Heart right ventricle (tissue), 16 donors: ENCODE measurements at regions not wholly inside any gene's neighbourhood (a gene's known extent, or its start where the extent isn't known, plus 50 kb on each side); places are given as distances from the start of the nearest gene placed in this dataset.

ENCODE experiments used
- ATAC-seq, 8 donors: fragments of 200-7000 bp; cut with Tn5 transposase; one replicate each; pipeline ENCODE4 v1.9.1; 2020; ENCODE audit warnings: mild to moderate bottlenecking in 8 of 8, moderate library complexity in 8 of 8, moderate number of reproducible peaks in 1 of 8
- DNase-seq, 2 donors: peaks; one replicate each; pipeline ENCODE4 v3.0.0-alpha.2; 2020
- H3K27ac ChIP-seq, 10 donors: fragments of 200-600 bp; sonication (generic) in 2 of 10; one replicate each; pipeline versions ENCODE4 v1.5.0 to v1.8.0; 2020 to 2022; ENCODE audit warnings: mild to moderate bottlenecking in 3 of 10
- H3K27me3 ChIP-seq, 7 donors: fragments of 200-600 bp; one replicate each; pipeline ENCODE4 v1.8.0; 2021 to 2022; ENCODE audit warnings: mild to moderate bottlenecking in 2 of 7
- H3K36me3 ChIP-seq, 9 donors: fragments of 200-600 bp; sonication (generic) in 1 of 9; one replicate each; pipeline versions ENCODE4 v1.5.0 to v1.8.0; 2020 to 2022; ENCODE audit warnings: mild to moderate bottlenecking in 2 of 9
- H3K4me1 ChIP-seq, 9 donors: fragments of 200-600 bp; sonication (generic) in 1 of 9; one replicate each; pipeline versions ENCODE4 v1.5.0 to v1.8.0; 2020 to 2022; ENCODE audit warnings: mild to moderate bottlenecking in 4 of 9
- H3K4me3 ChIP-seq, 10 donors: fragments of 200-600 bp; sonication (generic) in 2 of 10; one replicate each; pipeline versions ENCODE4 v1.5.0 to v1.8.0; 2020 to 2022; ENCODE audit warnings: mild to moderate bottlenecking in 7 of 10, moderate library complexity in 2 of 10
- H3K9me3 ChIP-seq, 11 donors: fragments of 200-600 bp in 10 of 11; sonication (generic) in 2 of 11; one replicate each; pipeline versions ENCODE4 v1.5.0 to v1.8.0; 2013 to 2022; ENCODE audit warnings: mild to moderate bottlenecking in 2 of 11, control low read depth in 1 of 11, moderate library complexity in 1 of 11
- WGBS, 2 donors: extraction: QIAGEN DNeasy Blood & Tissue Kit; methylation state at CpG; one replicate each; pipeline ENCODE4 v1.1.7; 2013; ENCODE audit warnings: inconsistent platforms in 1 of 2; 5-methylcytosine and 5-hydroxymethylcytosine counted together
- intact Hi-C, 10 donors: fragments of 100-400 bp; cut with DNase I; formaldehyde crosslinking; loops; one replicate each; pipeline versions ENCODE4 v1.11.1 to v1.14.2; 2022
- TF ChIP-seq, protein P1 (sequence below), 9 donors: fragments of 200-600 bp; sonication (generic) in 2 of 9; IDR thresholded peaks; one replicate each; pipeline versions ENCODE4 v1.5.0 to v1.8.0; 2021 to 2022; ENCODE audit warnings: antibody characterized with exemption in 9 of 9, mild to moderate bottlenecking in 5 of 9, moderate library complexity in 1 of 9
- donor health status: Arrhythmogenic right ventricular cardiomyopathy.
- donor health status: ischemic (EF 13 %, LVEDD 7.1; RV severe dilation, severe dysfunction).
- donor health status: healthy with polysubstance abuse.
- donor health status: DM: no; HTN: yes; CAD: no.
- donor health status: DM: no; HTN: no; CAD: no.
- donor health status: ischemic (EF 25% LVEDD 6.9; RV normal size, moderate dysfunction).
- donor health status: ischemic (EF 25% LVEDD 5.7; RV mildly dilated, moderate dysfunction).
- donor health status: healthy.
- donor health status: DM: yes; HTN: yes; CAD: no.
- donor health status: Ischemic cardiomyopathy.
- donor health status: ischemic (EF 35%, LVEDD 5.7; RV mildly dilated, moderate dysfunction).
- donor health status: nonischemic (EF 11% LVEDD 7.7; RV severe dilation, severe dysfunction).
- donor health status: DM: yes; HTN: yes; CAD: no.
- donor health status: PGD.
- donor health status: ischemic (EF 29% LVEDD 5.4; RV normal size, mild dysfunction).
- donor health status: nonischemic (EF 23%, LVEDD 6.1; RV moderate dilation, normal function).

DNA sequence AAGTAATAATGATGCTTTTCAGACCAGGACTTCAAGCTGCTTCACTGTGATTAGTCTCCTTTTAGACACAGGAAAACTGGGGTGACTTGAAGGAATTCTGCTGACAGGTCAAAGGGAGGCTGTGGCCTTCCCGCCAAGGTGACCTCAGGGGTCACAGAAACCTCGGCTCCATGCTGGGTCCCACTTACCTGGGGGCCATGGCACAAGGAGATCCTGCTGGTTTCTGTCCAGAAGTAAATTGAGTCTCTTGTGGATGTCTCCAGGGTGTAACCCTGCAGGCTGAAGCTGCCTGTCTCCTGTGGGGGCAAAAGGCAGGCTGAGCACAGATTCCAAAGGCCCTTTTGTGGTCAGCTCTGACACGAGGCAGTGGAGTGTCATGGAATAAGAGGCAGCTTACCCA is 138.7 kb upstream of the MED13L start:
- intact Hi-C loops, result no loop called here
- no peak for DNase-seq
- no peaks in the 10 kb centered on the region for H3K36me3 ChIP-seq
- TF ChIP-seq, protein P1, sequence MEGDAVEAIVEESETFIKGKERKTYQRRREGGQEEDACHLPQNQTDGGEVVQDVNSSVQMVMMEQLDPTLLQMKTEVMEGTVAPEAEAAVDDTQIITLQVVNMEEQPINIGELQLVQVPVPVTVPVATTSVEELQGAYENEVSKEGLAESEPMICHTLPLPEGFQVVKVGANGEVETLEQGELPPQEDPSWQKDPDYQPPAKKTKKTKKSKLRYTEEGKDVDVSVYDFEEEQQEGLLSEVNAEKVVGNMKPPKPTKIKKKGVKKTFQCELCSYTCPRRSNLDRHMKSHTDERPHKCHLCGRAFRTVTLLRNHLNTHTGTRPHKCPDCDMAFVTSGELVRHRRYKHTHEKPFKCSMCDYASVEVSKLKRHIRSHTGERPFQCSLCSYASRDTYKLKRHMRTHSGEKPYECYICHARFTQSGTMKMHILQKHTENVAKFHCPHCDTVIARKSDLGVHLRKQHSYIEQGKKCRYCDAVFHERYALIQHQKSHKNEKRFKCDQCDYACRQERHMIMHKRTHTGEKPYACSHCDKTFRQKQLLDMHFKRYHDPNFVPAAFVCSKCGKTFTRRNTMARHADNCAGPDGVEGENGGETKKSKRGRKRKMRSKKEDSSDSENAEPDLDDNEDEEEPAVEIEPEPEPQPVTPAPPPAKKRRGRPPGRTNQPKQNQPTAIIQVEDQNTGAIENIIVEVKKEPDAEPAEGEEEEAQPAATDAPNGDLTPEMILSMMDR (IDR thresholded peaks at IDR 0.05), result no peak
- no peak overlapping the region for H3K4me3 ChIP-seq
- ATAC-seq, result no peak
- 53 to 59% methylated on average over 3 of the region's 3 CpGs for WGBS, 2 donors
- no peak overlapping the region for H3K27ac ChIP-seq
- peaks cover 0 to 6% (median 0%) of the 10 kb centered on the region in 9 donors for H3K4me1 ChIP-seq
- no peaks in the 10 kb centered on the region for H3K9me3 ChIP-seq
- H3K27me3 ChIP-seq, result peaks cover 0 to 4% (median 0%) of the 10 kb centered on the region in 7 donors

DNA sequence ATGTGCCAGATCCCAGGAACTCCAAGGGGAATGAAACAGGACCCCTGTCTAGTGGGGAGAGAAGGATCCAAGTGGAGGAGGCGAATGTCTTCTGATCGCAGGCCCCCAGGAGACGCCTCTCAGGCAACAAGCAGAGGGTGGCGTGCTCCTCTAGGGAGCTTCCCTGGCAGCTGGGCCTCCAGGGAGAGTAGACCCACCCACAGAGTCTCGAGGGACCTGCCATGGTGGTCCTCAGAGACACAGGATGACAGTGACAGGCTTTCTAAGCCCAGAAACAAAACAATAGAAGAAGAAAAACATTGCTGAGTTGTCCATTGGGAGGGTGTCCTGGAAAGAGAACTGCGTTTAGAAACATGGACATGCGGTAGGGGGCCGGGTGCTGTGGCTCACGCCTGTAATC is 140.6 kb upstream of the MAP1LC3B2 start:
- Histone ChIP-seq H3K36me3 (no peaks in the 10 kb centered on the region), H3K27me3 (peaks cover 0 to 4% (median 0%) of the 10 kb centered on the region in 7 donors), H3K27ac (no peak overlapping the region), H3K4me1 (no peaks in the 10 kb centered on the region), H3K9me3 (peaks cover 0 to 9% (median 0%) of the 10 kb centered on the region in 11 donors), H3K4me3 (no peak overlapping the region)
- TF ChIP-seq, protein P1 (IDR thresholded peaks at IDR 0.05), result no peak
- intact Hi-C loops, result no loop called here
- DNase-seq, result no peak
- ATAC-seq, result no peak
- WGBS, 2 donors, result 88% methylated on average over 9 of the region's 9 CpGs

DNA sequence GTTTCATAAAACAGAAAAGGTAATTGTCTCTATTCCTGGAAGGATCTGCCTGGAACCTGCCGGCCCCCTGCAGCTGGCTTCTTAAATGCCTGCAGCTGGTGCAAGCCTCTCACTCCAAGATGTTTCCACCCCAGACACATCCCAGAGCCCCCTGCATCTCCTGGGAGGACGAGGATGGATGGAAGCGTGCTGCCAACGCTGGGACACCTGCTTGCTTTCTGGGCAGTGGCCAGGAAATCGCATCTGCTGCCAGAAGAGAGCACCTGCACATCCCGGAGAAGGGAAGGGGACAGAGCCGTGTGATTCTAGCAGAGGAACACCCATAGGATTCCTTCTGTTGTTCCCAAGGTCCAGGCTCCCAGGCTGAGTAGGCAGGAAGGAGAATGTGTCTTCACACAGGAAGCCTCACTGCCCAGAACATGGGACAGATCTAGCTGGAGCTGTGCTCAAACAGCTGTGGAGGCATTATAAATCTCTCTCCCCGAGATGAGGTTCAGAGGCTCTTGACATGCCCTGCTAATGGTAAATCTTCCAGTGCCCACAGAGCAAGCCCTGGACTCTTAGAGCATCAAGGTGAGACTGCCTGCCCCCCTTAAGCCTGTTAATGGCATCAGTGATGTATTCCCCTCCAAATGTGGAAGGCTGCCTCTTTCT is 138.8 kb upstream of the MAP1LC3B2 start:
- ATAC-seq (no peak), DNase-seq (no peak)
- Histone ChIP-seq H3K4me3 (no peak overlapping the region), H3K27me3 (peaks cover 0 to 4% (median 0%) of the 10 kb centered on the region in 7 donors), H3K27ac (no peak overlapping the region), H3K4me1 (no peaks in the 10 kb centered on the region), H3K9me3 (peaks cover 0 to 9% (median 0%) of the 10 kb centered on the region in 11 donors), H3K36me3 (no peaks in the 10 kb centered on the region)
- intact Hi-C loops, result no loop called here
- WGBS, 2 donors, result 52 to 63% methylated on average over 8 of the region's 8 CpGs
- TF ChIP-seq, protein P1 (IDR thresholded peaks at IDR 0.05), result no peak

DNA sequence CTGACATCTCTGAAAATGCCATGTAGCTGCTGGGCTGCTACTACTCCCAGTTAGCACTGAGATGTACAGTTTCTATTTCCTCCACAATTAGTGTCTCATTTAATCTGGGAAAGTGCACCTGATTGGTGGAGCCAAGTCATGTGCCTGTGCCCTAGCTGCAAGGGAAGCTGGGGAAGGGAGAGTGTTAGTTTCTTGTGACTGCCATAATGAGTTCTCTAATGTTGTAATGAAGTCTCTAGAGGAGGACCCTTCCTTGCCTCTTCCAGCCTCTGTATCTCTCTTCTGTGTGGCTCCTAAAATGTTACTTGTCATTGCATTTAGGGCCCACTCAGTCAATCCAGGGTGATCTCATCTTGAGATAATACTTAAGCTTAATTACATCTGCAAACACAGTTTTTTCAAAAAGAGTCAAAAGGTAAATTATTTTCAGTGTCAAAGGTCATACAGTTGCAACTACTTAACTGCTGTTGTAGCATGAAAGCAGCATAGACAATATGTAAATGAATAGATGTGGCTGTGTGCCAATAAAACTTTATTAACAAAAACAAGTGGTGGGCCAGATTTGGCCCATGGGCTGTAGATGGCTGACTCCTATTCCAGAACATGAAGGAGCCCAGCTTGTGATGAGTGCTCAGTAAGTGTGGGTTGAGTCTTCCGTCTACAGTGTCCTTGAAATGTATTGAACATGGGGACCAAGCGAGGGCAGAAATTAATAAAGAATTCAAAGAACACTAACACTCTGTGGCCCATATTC is 137.2 kb upstream of the MAP1LC3B2 start:
- DNase-seq (no peak), ATAC-seq (no peak)
- Histone ChIP-seq H3K27me3 (peaks cover 0 to 4% (median 0%) of the 10 kb centered on the region in 7 donors), H3K36me3 (no peaks in the 10 kb centered on the region), H3K9me3 (peaks cover 0 to 9% (median 0%) of the 10 kb centered on the region in 11 donors), H3K27ac (no peak overlapping the region), H3K4me3 (no peak overlapping the region), H3K4me1 (no peaks in the 10 kb centered on the region)
- WGBS, 2 donors, result 96 to 100% methylated on average over 2 of the region's 2 CpGs
- intact Hi-C loops, result no loop called here
- TF ChIP-seq, protein P1 (IDR thresholded peaks at IDR 0.05), result no peak
